ENCODE measurements at regions not wholly inside any gene's neighbourhood (a gene's known extent, or its start where the extent isn't known, plus 50 kb on each side); places are given as distances from the start of the nearest gene placed in this dataset.
"Not testable (repeated sequence)": the region's sequence is repeated elsewhere in the genome, so short reads cannot be mapped to it uniquely, and the experiment has no call there.

DNA sequence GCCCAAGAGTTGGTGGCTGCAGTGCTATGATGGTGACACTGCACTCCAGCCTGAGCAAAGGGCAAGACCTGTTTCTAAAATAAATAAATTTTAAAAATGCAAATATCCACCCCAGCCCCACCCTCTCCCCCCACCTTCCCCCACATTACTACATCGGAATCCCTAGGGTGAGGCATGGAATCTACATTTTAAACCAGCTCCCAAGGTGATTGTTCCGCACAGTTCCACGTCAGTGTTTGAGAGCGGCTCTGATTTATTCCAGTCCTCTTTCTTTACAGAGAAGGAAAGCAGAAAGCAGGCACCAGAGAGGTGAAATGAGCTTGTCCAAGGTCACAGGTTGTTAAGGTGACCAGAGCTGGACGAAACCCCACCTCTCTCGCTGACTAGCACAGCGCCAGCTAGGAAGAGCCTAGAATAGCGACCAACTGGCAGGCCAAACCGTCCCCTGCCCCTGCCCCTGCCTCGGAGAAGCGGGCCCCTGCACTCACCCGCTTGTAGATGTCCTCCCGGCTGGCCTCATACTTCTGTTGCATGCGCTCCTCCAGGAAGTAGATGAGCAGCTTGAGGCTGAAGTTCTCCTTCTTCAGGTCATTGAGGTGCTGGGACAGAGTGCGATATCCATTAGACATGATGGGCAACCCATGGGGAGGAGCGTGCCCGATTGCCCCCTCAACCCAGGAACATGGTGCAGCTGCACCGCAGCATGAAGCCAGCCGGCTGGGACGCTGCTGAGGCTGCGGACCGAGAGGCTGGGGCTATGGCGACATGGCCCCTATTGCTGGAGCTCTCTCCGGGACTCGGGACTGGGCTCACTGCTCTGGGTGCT, 103.7 kb upstream of the NBPF26 start:
- not testable (repeated sequence) for DNase-seq

DNA sequence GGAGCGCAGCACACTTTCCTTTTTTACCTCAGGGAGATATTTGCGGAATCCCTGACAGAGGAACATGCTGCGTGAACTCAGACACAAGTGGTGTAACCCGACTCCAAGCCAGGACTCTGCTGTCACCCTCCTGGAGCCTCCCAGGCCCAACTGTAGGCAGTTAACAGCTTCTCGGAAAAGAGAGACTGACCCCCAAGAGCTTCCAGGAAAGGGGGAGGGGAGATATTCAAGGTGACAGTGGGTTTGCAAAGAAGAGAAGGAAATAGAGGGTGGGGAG, 103.1 kb upstream of the NBPF26 start:
- not testable (repeated sequence) for DNase-seq

GRCh38 chr1:120621278-120621677, 102.5 kb upstream of the NBPF26 start:
- DNase-seq, result not testable (repeated sequence)

- DNase-seq, result not testable (repeated sequence)
Observed at GRCh38 chr1:120623539-120623938, 100.2 kb upstream of the NBPF26 start.

- DNase-seq, result not testable (repeated sequence)
Observed at GRCh38 chr1:120624565-120625064, 99.1 kb upstream of the NBPF26 start.

DNA sequence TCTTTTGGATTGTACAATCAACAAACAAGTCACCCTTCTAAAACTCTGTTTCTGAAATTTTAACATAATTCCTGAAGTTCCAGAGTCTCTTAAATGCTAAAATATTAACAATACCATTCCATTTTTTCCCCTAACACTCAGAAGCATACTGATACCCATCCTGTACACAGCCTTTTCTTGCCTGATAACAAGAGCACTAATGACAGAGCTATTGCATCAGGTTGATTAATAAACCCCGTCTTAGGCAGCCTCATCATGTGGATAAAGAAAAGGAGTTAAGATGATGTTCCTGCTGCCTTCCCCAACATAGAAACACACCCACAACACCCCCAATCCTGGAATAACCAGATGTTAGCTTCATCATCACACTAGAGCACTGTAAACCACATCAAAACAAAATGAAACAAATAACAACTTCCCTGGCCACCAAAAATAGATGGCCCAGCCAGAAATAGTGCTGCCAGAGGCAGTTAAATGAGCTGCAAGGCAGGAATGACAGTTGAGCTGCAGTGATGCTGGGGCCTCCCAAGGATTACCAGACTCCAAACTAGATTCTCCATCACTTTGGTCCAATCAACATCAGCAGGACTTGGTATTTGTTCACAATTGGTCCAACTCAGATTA, 93.8 kb upstream of the NBPF26 start:
- not testable (repeated sequence) for DNase-seq

- not testable (repeated sequence) for DNase-seq
Observed at GRCh38 chr1:120634816-120635806, 88.6 kb upstream of the NBPF26 start.

DNA sequence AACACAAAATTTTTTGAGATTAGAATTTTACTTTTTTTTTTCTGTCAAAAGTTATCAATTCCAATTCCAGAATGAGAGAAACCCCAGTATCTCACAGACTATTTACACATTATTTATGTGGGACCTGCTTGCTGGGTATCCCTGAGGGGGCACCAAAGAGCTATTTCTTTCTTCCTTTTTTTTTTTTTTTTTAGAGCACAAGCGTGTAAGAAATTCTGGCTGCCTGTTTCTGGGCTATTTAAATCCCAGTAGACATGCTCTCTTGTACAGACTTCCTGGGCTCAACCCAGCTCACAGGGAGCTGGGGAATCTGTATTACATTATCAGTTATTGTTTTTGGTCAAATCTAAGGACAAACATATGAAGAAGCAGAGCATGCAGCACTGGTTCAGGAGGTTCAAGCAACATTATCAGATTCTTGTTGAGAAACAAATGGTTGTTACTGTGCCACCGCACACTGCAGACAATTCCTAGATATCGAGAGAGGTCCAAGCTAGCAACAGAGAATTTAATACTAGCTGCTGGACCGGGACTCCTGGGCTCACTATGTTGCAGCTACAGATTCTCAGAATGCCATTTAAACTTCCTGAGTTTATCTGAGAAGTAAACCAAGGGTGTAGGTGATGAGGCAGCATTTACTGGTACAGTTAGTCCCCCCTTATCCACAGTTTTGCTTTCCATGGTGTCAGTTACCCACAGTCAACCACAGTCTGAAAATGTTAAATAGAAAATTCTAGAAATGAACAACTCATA, 83.3 kb upstream of the NBPF26 start:
- DNase-seq, result not testable (repeated sequence)

GRCh38 chr1:120641014-120641302, 82.8 kb upstream of the NBPF26 start:
- not testable (repeated sequence) for DNase-seq

DNA sequence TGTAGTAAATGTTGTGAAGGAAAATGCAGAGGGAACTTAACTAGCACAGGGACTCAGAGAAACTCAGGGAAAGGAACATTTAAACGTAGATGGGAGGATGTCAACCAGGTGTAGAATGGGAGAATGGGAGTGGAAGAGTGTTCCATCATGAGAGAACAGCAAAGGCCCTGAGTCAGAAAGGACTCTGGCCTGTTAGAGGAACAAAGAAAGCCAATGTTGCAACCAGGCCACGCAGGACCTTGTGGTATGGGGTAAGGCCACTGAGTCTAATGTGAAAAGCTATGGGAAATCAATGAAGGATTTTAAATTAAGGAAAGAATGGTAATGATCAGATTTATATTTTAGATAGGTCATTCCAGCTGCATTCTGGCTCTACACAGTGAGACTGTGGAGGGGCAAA, 76.6 kb upstream of the NBPF26 start:
- not testable (repeated sequence) for DNase-seq

GRCh38 chr1:120648915-120649623, 74.7 kb upstream of the NBPF26 start:
- DNase-seq, result not testable (repeated sequence)

DNA sequence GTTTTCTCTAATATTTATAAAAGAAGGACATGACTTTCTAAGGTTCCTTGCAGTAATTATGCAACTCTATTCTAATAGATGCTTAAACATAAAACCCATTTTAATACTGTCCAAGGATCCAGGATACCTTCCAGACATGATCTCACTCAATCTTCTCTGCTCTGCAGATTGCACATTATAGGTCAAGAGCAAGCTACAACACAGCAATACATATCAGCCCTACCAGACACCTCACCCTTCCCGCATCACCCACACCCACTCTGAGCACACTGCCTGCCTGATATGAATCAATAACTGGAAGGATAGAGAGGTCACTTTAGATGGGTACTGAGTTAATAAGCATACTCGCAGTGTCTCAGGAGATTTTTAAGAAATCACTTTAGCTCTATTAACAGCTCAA, 74.0 kb upstream of the NBPF26 start:
- DNase-seq, result not testable (repeated sequence)

DNA sequence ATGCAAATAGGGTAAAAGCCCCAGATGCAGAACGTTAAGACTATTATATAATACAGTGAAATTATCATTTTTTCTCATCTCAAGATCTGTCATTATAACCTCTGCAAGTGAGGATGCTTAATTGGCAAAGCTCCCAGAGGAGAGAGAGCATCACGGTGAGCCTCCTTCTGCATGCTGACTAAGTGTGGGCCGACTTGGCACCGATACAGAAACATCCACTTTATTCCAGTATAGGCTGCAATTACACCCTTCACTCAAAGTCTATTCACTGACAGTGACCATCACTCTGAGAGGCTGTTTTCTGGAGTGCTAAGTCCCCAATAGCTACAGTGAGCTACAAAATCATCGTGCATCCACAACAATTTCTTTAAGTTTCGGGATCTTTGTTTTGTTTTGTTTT, 69.6 kb upstream of the NBPF26 start:
- not testable (repeated sequence) for DNase-seq

- DNase-seq, result not testable (repeated sequence)
Observed at GRCh38 chr1:120655394-120655793, 68.4 kb upstream of the NBPF26 start.

GRCh38 chr1:120656116-120656515, 67.6 kb upstream of the NBPF26 start:
- not testable (repeated sequence) for DNase-seq

DNA sequence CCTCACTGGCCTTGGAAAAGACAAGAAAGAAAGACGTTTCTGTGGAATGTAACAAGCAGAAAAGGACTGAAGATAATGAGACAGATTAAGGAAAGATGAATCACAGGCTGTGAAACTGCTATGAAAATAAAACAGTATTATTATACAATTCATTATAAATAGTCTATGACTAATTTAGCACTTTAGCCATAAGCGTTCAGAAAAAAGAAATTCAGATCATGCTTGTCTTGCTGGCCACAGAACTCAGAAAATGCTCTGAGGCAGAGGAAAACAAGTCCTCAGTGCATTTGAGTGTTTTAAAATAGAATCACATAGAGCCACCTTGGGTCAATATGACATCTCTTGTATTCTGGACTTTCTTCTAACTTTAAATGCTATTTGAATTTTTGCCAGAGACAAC, 65.9 kb upstream of the NBPF26 start:
- DNase-seq, result not testable (repeated sequence)

- DNase-seq, result not testable (repeated sequence)
Observed at GRCh38 chr1:120658622-120659021, 65.1 kb upstream of the NBPF26 start.

GRCh38 chr1:120659133-120659532, 64.6 kb upstream of the NBPF26 start:
- not testable (repeated sequence) for DNase-seq

DNA sequence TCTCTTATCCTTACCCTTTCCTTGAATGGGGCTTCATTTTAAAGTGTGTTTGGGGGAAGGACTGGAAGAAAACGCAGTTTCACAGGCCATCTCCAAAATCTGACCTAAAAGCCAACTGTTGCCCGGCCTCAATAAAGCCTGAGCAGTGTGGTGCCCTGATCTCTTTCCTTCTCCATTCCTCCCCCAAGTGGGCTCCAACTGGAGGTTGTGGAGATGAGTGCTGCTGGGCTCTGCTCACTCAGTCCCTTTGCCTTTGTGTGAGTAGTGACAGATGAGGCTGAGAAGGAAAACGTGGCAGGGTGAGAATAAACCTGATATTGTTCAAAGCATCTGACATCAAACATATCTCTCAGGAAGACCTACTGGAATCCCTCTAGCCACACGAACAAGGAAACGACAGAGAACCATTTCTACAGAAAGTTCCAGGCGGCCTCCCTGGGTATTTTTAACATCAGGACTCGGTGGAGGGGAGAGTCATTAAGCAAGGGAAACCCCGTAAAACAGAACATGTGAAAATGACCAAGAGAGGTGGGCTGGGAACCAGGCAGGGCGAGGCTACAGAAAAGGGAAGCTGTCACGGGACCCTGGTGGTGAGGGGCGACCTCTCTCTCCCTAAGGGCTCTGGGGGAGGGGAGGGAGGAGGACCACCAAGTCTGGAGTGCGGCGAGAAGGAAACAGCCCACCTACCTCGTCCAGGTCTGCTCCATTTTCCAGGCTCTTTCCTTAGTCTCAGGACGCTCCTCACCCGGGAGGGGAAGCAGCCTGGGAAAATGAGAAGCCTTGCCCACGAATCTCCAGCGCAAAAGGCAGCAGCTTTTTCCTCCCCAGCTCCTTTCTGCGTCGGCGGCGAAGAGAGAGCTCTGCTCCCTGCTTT, 59.1 kb upstream of the NBPF26 start:
- DNase-seq, result not testable (repeated sequence)

- DNase-seq, result not testable (repeated sequence)
Observed at GRCh38 chr1:120665250-120665577, 58.5 kb upstream of the NBPF26 start.

DNA sequence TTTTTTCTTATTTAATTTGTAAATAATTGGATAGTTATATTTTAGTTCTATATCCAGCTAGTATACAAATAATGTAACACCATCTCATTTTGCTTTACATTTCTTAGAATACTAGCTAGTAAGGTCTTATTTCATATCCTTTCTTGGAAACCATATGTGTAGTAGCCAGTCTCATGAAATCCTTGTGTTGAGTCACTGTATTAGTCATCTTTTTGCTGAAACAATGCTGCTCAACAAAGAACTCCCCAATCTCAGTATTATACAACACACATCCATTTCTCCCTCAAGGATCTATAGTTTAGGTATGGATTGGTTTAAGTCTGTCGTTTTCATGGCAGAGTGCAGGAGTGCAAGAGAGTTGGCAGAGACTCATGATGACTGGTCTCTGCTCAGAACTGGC, 55.6 kb upstream of the NBPF26 start:
- not testable (repeated sequence) for DNase-seq

Measured in AML-193 (cell line).